Left colon (tissue), 2 donors: ENCODE measurements at regions not wholly inside any gene's neighbourhood (a gene's known extent, or its start where the extent isn't known, plus 50 kb on each side); places are given as distances from the start of the nearest gene placed in this dataset.
A peak's percentile ranks its signal among the peaks of the same experiment; 100 is the strongest.

Experiments
- ATAC-seq: fragments of 200-7000 bp; cut with Tn5 transposase; one replicate; pipeline ENCODE4 v1.9.1; 2020; ENCODE audit warnings: mild to moderate bottlenecking, moderate library complexity
- DNase-seq, 2 donors: peaks; one replicate each; pipeline ENCODE4 v3.0.0-alpha.2; 2020
- intact Hi-C, 2 donors: fragments of 100-400 bp; cut with DNase I in 1 of 2; cut with micrococcal nuclease in 1 of 2; formaldehyde crosslinking; loops; one replicate each; pipeline versions ENCODE4 v1.11.2 to v1.14.0; 2022; cut with DNase I, micrococcal nuclease
- donor health status: DM: no; HTN: no; CAD: no.
- donor health status: DM: yes; HTN: yes; CAD: no.

- no peak for DNase-seq
- intact Hi-C loops = no loop called here
- no peak for ATAC-seq
Measured at GRCh38 chr20:8935878-8936277, 133.0 kb upstream of the PLCB4 start.

- intact Hi-C loops = no loop called here
- no peak for DNase-seq
- ATAC-seq = no peak
Measured at GRCh38 chr20:8938532-8938931, 130.4 kb upstream of the PLCB4 start.

GRCh38 chr20:8940326-8940725 is 128.6 kb upstream of the PLCB4 start:
- no peak for DNase-seq
- intact Hi-C loops = no loop called here
- no peak for ATAC-seq

GRCh38 chr20:8943631-8944030 is 125.3 kb upstream of the PLCB4 start:
- no peak for DNase-seq
- intact Hi-C loops = no loop called here
- peak; percentile 48 for ATAC-seq

- ATAC-seq (no peak), DNase-seq (no peak)
- intact Hi-C loops = no loop called here
Measured at GRCh38 chr20:8946036-8946940, 122.6 kb upstream of the PLCB4 start.

- no peak for ATAC-seq
- intact Hi-C loops = no loop called here
- DNase-seq = no peak
Measured at GRCh38 chr20:8948442-8949020, 120.4 kb upstream of the PLCB4 start.

- intact Hi-C loops = no loop called here
- ATAC-seq (no peak), DNase-seq (no peak)
Measured at GRCh38 chr20:8951164-8951563, 117.7 kb upstream of the PLCB4 start.

GRCh38 chr20:8952721-8953120 is 116.2 kb upstream of the PLCB4 start:
- intact Hi-C loops = no loop called here
- ATAC-seq (peak; percentile 26), DNase-seq (no peak)

- ATAC-seq (no peak), DNase-seq (no peak)
- intact Hi-C loops = no loop called here
Measured at GRCh38 chr20:8953300-8953699, 115.6 kb upstream of the PLCB4 start.

- no peak for ATAC-seq
- DNase-seq = no peak
- intact Hi-C loops = no loop called here
Measured at GRCh38 chr20:8960241-8960640, 108.6 kb upstream of the PLCB4 start.

GRCh38 chr20:8963330-8963729 is 105.6 kb upstream of the PLCB4 start:
- intact Hi-C loops = no loop called here
- ATAC-seq = no peak

GRCh38 chr20:8964959-8965562 is 103.8 kb upstream of the PLCB4 start:
- intact Hi-C loops = no loop called here
- DNase-seq (no peak), ATAC-seq (no peak)

More at GRCh38 chr20:8963330-8963729, 105.6 kb upstream of the PLCB4 start:
- DNase-seq = no peak

- no peak for ATAC-seq
- intact Hi-C loops = no loop called here
- DNase-seq = no peak
Measured at GRCh38 chr20:8967641-8968245, 101.1 kb upstream of the PLCB4 start.

- ATAC-seq (peak; percentile 89), DNase-seq (no peak)
- intact Hi-C loops = no loop called here
Measured at GRCh38 chr20:8969146-8969583, 99.7 kb upstream of the PLCB4 start.

GRCh38 chr20:8971669-8972316 is 97.1 kb upstream of the PLCB4 start:
- DNase-seq (no peak), ATAC-seq (no peak)
- intact Hi-C loops = no loop called here

- intact Hi-C loops = no loop called here
- no peak for ATAC-seq
- no peak for DNase-seq
Measured at GRCh38 chr20:8972963-8973705, 95.8 kb upstream of the PLCB4 start.

- intact Hi-C loops = no loop called here
- ATAC-seq (no peak), DNase-seq (no peak)
Measured at GRCh38 chr20:8974009-8974708, 94.7 kb upstream of the PLCB4 start.

- intact Hi-C loops = no loop called here
- ATAC-seq = no peak
- DNase-seq = no peak
Measured at GRCh38 chr20:8981482-8981881, 87.4 kb upstream of the PLCB4 start.
